IMR-90 (cell line): ENCODE measurements at regions not wholly inside any gene's neighbourhood (a gene's known extent, or its start where the extent isn't known, plus 50 kb on each side); places are given as distances from the start of the nearest gene placed in this dataset.

Experiments used
- ATAC-seq: fragments of 200-7000 bp; cut with Tn5 transposase; 2 replicates; pipeline ENCODE4 v1.9.1; 2020; ENCODE audit warnings: low read depth, mild to moderate bottlenecking, moderate library complexity
- BruUV-seq: library from RNA; stranded (reverse); fragments of 400-500 nt; replicated peaks from 2 replicates; lab custom pipeline; 2021; lab: Mats Ljungman, UMichigan
- CTCF ChIA-PET: fragments of 300-600 bp; formaldehyde crosslinking; extraction: SDS; loops from one replicate; lab custom pipeline; 2021; ENCODE audit warnings: antibody characterized with exemption; lab: Yijun Ruan, JAX
- POLR2A ChIA-PET: fragments of 300-600 bp; sonication (Branson Sonifier 250); formaldehyde crosslinking; loops from one replicate; lab custom pipeline; 2022; ENCODE audit warnings: antibody characterized with exemption; ENCODE audit not compliant: unreplicated experiment; lab: Charles Lee
- DNase-seq: peaks from one replicate; pipeline ENCODE4 v3.0.0; 2013
- H2AFZ ChIP-seq: replicated peaks from 2 replicates; pipeline ENCODE3; 2013; ENCODE audit warnings: low read length, mild to moderate bottlenecking; ENCODE audit not compliant: poor library complexity
- H2AK5ac ChIP-seq: 2 replicates; pipeline ENCODE4 v1.6.1; 2013; ENCODE audit warnings: low read depth, low read length, inconsistent platforms
- H2AK9ac ChIP-seq: replicated peaks from 2 replicates; pipeline ENCODE3; 2013; ENCODE audit warnings: mild to moderate bottlenecking, low read depth, low read length, moderate library complexity; ENCODE audit not compliant: poor library complexity
- H2BK120ac ChIP-seq: 2 replicates; pipeline ENCODE4 v1.6.1; 2013; ENCODE audit warnings: low read depth, low read length, inconsistent platforms
- H2BK15ac ChIP-seq: 3 replicates; pipeline ENCODE4 v1.6.1; 2013; ENCODE audit warnings: low read depth, low read length, inconsistent platforms
- H2BK20ac ChIP-seq: 2 replicates; pipeline ENCODE4 v1.6.1; 2013; ENCODE audit warnings: low read depth, mild to moderate bottlenecking, inconsistent platforms, low read length, moderate library complexity
- H2BK5ac ChIP-seq: 2 replicates; pipeline ENCODE4 v1.6.1; 2013; ENCODE audit warnings: mild to moderate bottlenecking, low read depth, low read length, inconsistent platforms; ENCODE audit not compliant: poor library complexity, severe bottlenecking
- H3K14ac ChIP-seq: replicated peaks from 2 replicates; pipeline ENCODE4 v1.6.1; 2013; ENCODE audit warnings: low read depth, low read length, inconsistent platforms
- H3K18ac ChIP-seq: 2 replicates; pipeline ENCODE4 v1.6.1; 2013; ENCODE audit warnings: low read depth, low read length, control low read depth
- H3K23ac ChIP-seq: 2 replicates; pipeline ENCODE4 v1.6.1; 2013; ENCODE audit warnings: low read depth, low read length, inconsistent platforms
- H3K27ac ChIP-seq: 2 replicates; pipeline ENCODE4 v1.5.1; 2013; ENCODE audit warnings: mild to moderate bottlenecking, control low read depth, low read length; ENCODE audit not compliant: insufficient read depth
- H3K27me3 ChIP-seq: 2 replicates; pipeline ENCODE4 v1.6.1; 2013; ENCODE audit warnings: low read length; ENCODE audit not compliant: control insufficient read depth, insufficient read depth
- H3K36me3 ChIP-seq: 2 replicates; pipeline ENCODE4 v1.6.1; 2013; ENCODE audit warnings: low read length, mixed read lengths; ENCODE audit not compliant: control insufficient read depth, insufficient read depth
- H3K4ac ChIP-seq: 2 replicates; pipeline ENCODE4 v1.6.1; 2013; ENCODE audit warnings: low read depth, low read length, inconsistent platforms
- H3K4me1 ChIP-seq: 2 replicates; pipeline ENCODE4 v1.6.1; 2013; ENCODE audit warnings: low read length, mixed read lengths; ENCODE audit not compliant: control insufficient read depth, insufficient read depth
- H3K4me2 ChIP-seq: 2 replicates; pipeline ENCODE4 v1.6.1; 2013; ENCODE audit warnings: low read depth, mild to moderate bottlenecking, control low read depth, low read length, moderate library complexity
- H3K4me3 ChIP-seq: 2 replicates; pipeline ENCODE4 v1.5.1; 2013; ENCODE audit warnings: low read depth, mild to moderate bottlenecking, control low read depth, low read length, moderate library complexity; ENCODE audit not compliant: insufficient read depth
- H3K56ac ChIP-seq: 2 replicates; pipeline ENCODE4 v1.6.1; 2013; ENCODE audit warnings: low read length, inconsistent platforms; ENCODE audit not compliant: insufficient read depth; ENCODE audit errors: extremely low read depth
- H3K79me1 ChIP-seq, 2 experiments: 2 replicates each; pipeline ENCODE4 v1.6.1; 2013; ENCODE audit warnings: low read length in 2 of 2, inconsistent platforms in 1 of 2, low read depth in 1 of 2
- H3K9ac ChIP-seq: 2 replicates; pipeline ENCODE4 v1.6.1; 2013; ENCODE audit warnings: low read depth, low read length, control low read depth
- H3K9me1 ChIP-seq: 2 replicates; pipeline ENCODE4 v1.6.1; 2013; ENCODE audit warnings: low read length, inconsistent platforms; ENCODE audit not compliant: insufficient read depth
- H3K9me3 ChIP-seq: 2 replicates; pipeline ENCODE4 v1.6.1; 2013; ENCODE audit warnings: low read length; ENCODE audit not compliant: control insufficient read depth, insufficient read depth
- H4K20me1 ChIP-seq: 2 replicates; pipeline ENCODE4 v1.6.1; 2013; ENCODE audit warnings: low read length, inconsistent platforms; ENCODE audit not compliant: insufficient read depth
- H4K5ac ChIP-seq: 2 replicates; pipeline ENCODE4 v1.6.1; 2013; ENCODE audit warnings: mild to moderate bottlenecking, low read depth, low read length, control low read depth
- H4K8ac ChIP-seq, 2 experiments: 2 replicates each; pipeline ENCODE4 v1.6.1; 2013; ENCODE audit warnings: low read depth in 2 of 2, low read length in 2 of 2, control low read depth in 1 of 2, inconsistent platforms in 1 of 2
- H4K91ac ChIP-seq: 2 replicates; pipeline ENCODE4 v1.6.1; 2013; ENCODE audit warnings: low read depth, low read length, inconsistent platforms; ENCODE audit not compliant: insufficient read depth
- CEBPB ChIP-seq: IDR thresholded peaks from 2 replicates; pipeline ENCODE4 v1.6.1; 2012; ENCODE audit warnings: low read depth, low read length, improper control_type of control experiment
- CHD1 ChIP-seq: IDR thresholded peaks from 2 replicates; pipeline ENCODE4 v1.6.1; 2012; ENCODE audit warnings: low read depth, low read length, improper control_type of control experiment
- FOS ChIP-seq: fragments of 150-350 bp; IDR thresholded peaks from 2 replicates; pipeline ENCODE4 v1.6.1; 2016; ENCODE audit warnings: low read depth, low read length
- MAFK ChIP-seq: IDR thresholded peaks from 2 replicates; pipeline ENCODE4 v1.6.1; 2012; ENCODE audit warnings: low read depth, low read length, improper control_type of control experiment
- MAZ ChIP-seq: IDR thresholded peaks from 2 replicates; pipeline ENCODE4 v1.6.1; 2012; ENCODE audit warnings: low read depth, mild to moderate bottlenecking, low read length, improper control_type of control experiment, moderate library complexity, borderline replicate concordance
- MXI1 ChIP-seq: IDR thresholded peaks from 2 replicates; pipeline ENCODE4 v1.6.1; 2012; ENCODE audit warnings: low read depth, mild to moderate bottlenecking, low read length, moderate library complexity, borderline replicate concordance
- NFE2L2 ChIP-seq: fragments of 150-350 bp; IDR thresholded peaks from 2 replicates; pipeline ENCODE4 v1.6.1; 2016; ENCODE audit warnings: low read depth, mild to moderate bottlenecking, low read length
- RAD21 ChIP-seq: IDR thresholded peaks from 2 replicates; pipeline ENCODE4 v1.6.1; 2012; ENCODE audit warnings: low read length, improper control_type of control experiment
- RCOR1 ChIP-seq: IDR thresholded peaks from 2 replicates; pipeline ENCODE4 v1.6.1; 2012; ENCODE audit warnings: mild to moderate bottlenecking, low read length, improper control_type of control experiment; ENCODE audit not compliant: insufficient replicate concordance
- RFX5 ChIP-seq: IDR thresholded peaks from 2 replicates; pipeline ENCODE4 v1.8.0; 2012; ENCODE audit warnings: low read depth, mild to moderate bottlenecking, low read length, moderate library complexity
- SMC3 ChIP-seq: fragments of 150-350 bp; IDR thresholded peaks from 2 replicates; pipeline ENCODE4 v1.6.1; 2016; ENCODE audit warnings: low read depth, mild to moderate bottlenecking, antibody characterized with exemption, low read length, moderate library complexity
- WGBS, 2 experiments: methylation state at CpG; one replicate each; pipeline versions ENCODE4 v1.1.5 to v1.1.7; 2013; ENCODE audit warnings: missing lambda C conversion rate in 2 of 2; ENCODE audit not compliant: insufficient read length in 1 of 2; ENCODE audit errors: extremely low coverage in 2 of 2; 5-methylcytosine and 5-hydroxymethylcytosine counted together
- dilution Hi-C: fragments of 300-500 bp; cut with HindIII; formaldehyde crosslinking; loops from one replicate; pipeline ENCODE4 v1.14.3; 2018; ENCODE audit warnings: low sequenced_read_pairs; ENCODE audit not compliant: unreplicated experiment
- in situ Hi-C: fragments of 300-500 bp; cut with MboI; formaldehyde crosslinking; loops from 3 replicates; pipeline ENCODE4 v1.14.3; 2019; ENCODE audit warnings: low sequenced_read_pairs, inconsistent platforms, mixed read lengths
- intact Hi-C: fragments of 100-400 bp; cut with micrococcal nuclease; formaldehyde crosslinking; loops from 2 replicates; pipeline ENCODE4 v1.10.0; 2022
- TF ChIP-seq, protein P1 (sequence below): fragments of 150-350 bp; IDR thresholded peaks from 2 replicates; pipeline ENCODE4 v1.6.1; 2016; ENCODE audit warnings: low read depth, mild to moderate bottlenecking, low read length, moderate library complexity, borderline replicate concordance
- TF ChIP-seq, protein P2 (sequence below): fragments of 150-350 bp; IDR thresholded peaks from 2 replicates; pipeline ENCODE4 v1.6.1; 2017; ENCODE audit warnings: mild to moderate bottlenecking, antibody characterized with exemption, low read length, low read depth

DNA sequence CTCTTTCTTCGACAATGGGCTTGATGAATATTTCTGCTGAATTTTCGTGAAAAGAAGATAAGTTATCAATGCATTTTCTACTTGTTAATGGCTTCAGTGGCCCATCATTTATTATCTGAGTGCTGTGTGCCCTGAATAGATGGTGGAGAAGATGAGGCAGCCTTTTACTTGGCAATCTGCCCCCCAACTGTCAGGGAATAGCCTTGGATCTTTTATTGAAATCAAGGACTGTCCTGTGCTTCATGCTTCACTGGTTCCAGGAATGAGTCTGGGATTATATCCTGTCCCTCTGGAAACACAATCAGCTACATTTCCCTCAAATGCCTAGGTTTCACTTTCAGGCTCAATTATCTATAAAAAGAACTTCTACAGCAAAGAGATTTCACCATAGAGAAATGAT lies 75.9 kb upstream of the NXPH1 start:
- H3K36me3 ChIP-seq, result no peaks in the 10 kb centered on the region
- H2BK5ac ChIP-seq, result no peak overlapping the region
- no peak overlapping the region for H3K23ac ChIP-seq
- H3K4me2 ChIP-seq, result no peak overlapping the region
- H3K9me3 ChIP-seq, result peaks cover 2% of the 10 kb centered on the region; the same call in 1 of the 2 replicates
- no CpG with 5 or more reads among the region's 2 CpGs for WGBS, 2 experiments
- ChIA-PET POLR2A (no interaction called here), CTCF (no interaction called here)
- no peak overlapping the region for H3K18ac ChIP-seq
- H3K4me3 ChIP-seq, result no peak overlapping the region
- no peak for DNase-seq
- no peak overlapping the region for H3K56ac ChIP-seq
- no peak for ATAC-seq
- no peaks in the 10 kb centered on the region for H3K27me3 ChIP-seq
- no peak overlapping the region for H4K5ac ChIP-seq
- BruUV-seq, result no TSS peak
- in situ Hi-C loops, result no loop called here
- TF ChIP-seq MAZ (no peak), CHD1 (no peak), CEBPB (no peak), MAFK (no peak), RAD21 (no peak), SMC3 (no peak), RCOR1 (no peak), NFE2L2 (no peak), FOS (no peak), RFX5 (no peak), MXI1 (no peak)
- TF ChIP-seq, protein P1, sequence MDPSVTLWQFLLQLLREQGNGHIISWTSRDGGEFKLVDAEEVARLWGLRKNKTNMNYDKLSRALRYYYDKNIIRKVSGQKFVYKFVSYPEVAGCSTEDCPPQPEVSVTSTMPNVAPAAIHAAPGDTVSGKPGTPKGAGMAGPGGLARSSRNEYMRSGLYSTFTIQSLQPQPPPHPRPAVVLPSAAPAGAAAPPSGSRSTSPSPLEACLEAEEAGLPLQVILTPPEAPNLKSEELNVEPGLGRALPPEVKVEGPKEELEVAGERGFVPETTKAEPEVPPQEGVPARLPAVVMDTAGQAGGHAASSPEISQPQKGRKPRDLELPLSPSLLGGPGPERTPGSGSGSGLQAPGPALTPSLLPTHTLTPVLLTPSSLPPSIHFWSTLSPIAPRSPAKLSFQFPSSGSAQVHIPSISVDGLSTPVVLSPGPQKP, result no peak
- TF ChIP-seq, protein P2, sequence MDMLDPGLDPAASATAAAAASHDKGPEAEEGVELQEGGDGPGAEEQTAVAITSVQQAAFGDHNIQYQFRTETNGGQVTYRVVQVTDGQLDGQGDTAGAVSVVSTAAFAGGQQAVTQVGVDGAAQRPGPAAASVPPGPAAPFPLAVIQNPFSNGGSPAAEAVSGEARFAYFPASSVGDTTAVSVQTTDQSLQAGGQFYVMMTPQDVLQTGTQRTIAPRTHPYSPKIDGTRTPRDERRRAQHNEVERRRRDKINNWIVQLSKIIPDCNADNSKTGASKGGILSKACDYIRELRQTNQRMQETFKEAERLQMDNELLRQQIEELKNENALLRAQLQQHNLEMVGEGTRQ, result no peak
- H4K20me1 ChIP-seq, result no peaks in the 10 kb centered on the region
- no peaks in the 10 kb centered on the region for H3K9me1 ChIP-seq
- no peak overlapping the region for H3K14ac ChIP-seq
- no peak overlapping the region for H4K8ac ChIP-seq
- no peak overlapping the region for H2BK120ac ChIP-seq
- H2BK15ac ChIP-seq, result no peak overlapping the region
- no peak overlapping the region for H2BK20ac ChIP-seq
- no peaks in the 10 kb centered on the region for H3K79me1 ChIP-seq
- no peak overlapping the region for H3K27ac ChIP-seq
- H4K91ac ChIP-seq, result no peak overlapping the region
- no peaks in the 10 kb centered on the region for H3K4me1 ChIP-seq
- H3K4ac ChIP-seq, result no peak overlapping the region
- dilution Hi-C loops, result no loop called here
- H2AFZ ChIP-seq, result no peak overlapping the region
- no peak overlapping the region for H3K9ac ChIP-seq
- intact Hi-C loops, result no loop called here
- H2AK5ac ChIP-seq, result no peak overlapping the region
- H2AK9ac ChIP-seq, result no peak overlapping the region
